Tibial artery (tissue), 4 donors: ENCODE measurements at regions not wholly inside any gene's neighbourhood (a gene's known extent, or its start where the extent isn't known, plus 50 kb on each side); places are given as distances from the start of the nearest gene placed in this dataset.

Experiments used
- DNase-seq, 2 donors: peaks; one replicate each; pipeline ENCODE4 v3.0.0-alpha.2; 2019
- H3K27ac ChIP-seq, 2 donors: fragments of 200-600 bp; sonication (generic) in 1 of 2; 1 replicate in 1 of 2; 2 replicates in 1 of 2; pipeline ENCODE4 v1.5.1; 2018 to 2019; ENCODE audit warnings: mild to moderate bottlenecking in 1 of 2
- H3K27me3 ChIP-seq, 2 donors: fragments of 200-600 bp; sonication (generic) in 1 of 2; one replicate each; pipeline versions ENCODE4 v1.5.1 to v1.6.0; 2016 to 2019
- H3K36me3 ChIP-seq, 3 donors: fragments of 200-600 bp; sonication (generic) in 2 of 3; one replicate each; pipeline ENCODE4 v1.5.1; 2016 to 2019; ENCODE audit warnings: mild to moderate bottlenecking in 2 of 3
- H3K4me1 ChIP-seq, 4 donors: fragments of 200-600 bp; sonication (generic) in 2 of 4; 1 replicate in 3 of 4; 2 replicates in 1 of 4; pipeline ENCODE4 v1.5.1; 2016 to 2019
- H3K4me3 ChIP-seq, 2 donors: fragments of 200-600 bp; sonication (generic) in 1 of 2; 1 replicate in 1 of 2; 2 replicates in 1 of 2; pipeline ENCODE4 v1.5.1; 2018 to 2019; ENCODE audit warnings: mild to moderate bottlenecking in 2 of 2
- H3K9me3 ChIP-seq, 3 donors: fragments of 200-600 bp; sonication (generic) in 1 of 3; one replicate each; pipeline ENCODE4 v1.5.1; 2016 to 2019
- intact Hi-C: fragments of 100-400 bp; cut with DNase I; formaldehyde crosslinking; loops from one replicate; pipeline ENCODE4 v1.15.0; 2023; ENCODE audit warnings: low total_unique reads
- TF ChIP-seq, protein P1 (sequence below), 2 experiments: fragments of 200-600 bp in 1 of 2; fragments of 450-650 bp in 1 of 2; IDR thresholded peaks; one replicate each; pipeline ENCODE4 v1.5.1; 2017 to 2019; ENCODE audit warnings: antibody characterized with exemption in 2 of 2, mild to moderate bottlenecking in 1 of 2, moderate library complexity in 1 of 2

DNA sequence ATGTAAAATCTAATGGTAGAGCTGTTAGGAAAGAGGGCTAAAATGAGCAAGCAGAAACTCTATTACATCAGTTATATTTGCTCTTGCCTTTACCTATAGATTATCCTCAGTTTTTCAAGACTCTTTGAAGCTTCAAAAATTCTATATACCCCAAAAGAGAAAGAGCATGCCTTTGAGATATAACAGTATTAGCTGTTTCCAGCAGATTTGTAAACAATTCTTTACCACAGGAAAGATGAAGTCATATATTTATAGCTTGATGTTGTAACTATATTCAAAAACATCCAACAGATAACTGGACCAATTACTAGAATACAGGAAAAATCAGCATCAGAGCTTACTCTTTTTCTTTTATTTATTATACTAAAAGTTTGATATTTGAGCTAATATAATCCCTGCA is 416.2 kb upstream of the TPK1 start:
- Histone ChIP-seq H3K27ac (no peak overlapping the region), H3K27me3 (no peaks in the 10 kb centered on the region), H3K4me1 (no peaks in the 10 kb centered on the region), H3K4me3 (no peak overlapping the region), H3K9me3 (peaks cover 0 to 5% (median 3%) of the 10 kb centered on the region in 3 donors), H3K36me3 (no peaks in the 10 kb centered on the region)
- DNase-seq = no peak
- TF ChIP-seq, protein P1, sequence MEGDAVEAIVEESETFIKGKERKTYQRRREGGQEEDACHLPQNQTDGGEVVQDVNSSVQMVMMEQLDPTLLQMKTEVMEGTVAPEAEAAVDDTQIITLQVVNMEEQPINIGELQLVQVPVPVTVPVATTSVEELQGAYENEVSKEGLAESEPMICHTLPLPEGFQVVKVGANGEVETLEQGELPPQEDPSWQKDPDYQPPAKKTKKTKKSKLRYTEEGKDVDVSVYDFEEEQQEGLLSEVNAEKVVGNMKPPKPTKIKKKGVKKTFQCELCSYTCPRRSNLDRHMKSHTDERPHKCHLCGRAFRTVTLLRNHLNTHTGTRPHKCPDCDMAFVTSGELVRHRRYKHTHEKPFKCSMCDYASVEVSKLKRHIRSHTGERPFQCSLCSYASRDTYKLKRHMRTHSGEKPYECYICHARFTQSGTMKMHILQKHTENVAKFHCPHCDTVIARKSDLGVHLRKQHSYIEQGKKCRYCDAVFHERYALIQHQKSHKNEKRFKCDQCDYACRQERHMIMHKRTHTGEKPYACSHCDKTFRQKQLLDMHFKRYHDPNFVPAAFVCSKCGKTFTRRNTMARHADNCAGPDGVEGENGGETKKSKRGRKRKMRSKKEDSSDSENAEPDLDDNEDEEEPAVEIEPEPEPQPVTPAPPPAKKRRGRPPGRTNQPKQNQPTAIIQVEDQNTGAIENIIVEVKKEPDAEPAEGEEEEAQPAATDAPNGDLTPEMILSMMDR (IDR thresholded peaks at IDR 0.05) = no peak
- intact Hi-C loops = no loop called here

DNA sequence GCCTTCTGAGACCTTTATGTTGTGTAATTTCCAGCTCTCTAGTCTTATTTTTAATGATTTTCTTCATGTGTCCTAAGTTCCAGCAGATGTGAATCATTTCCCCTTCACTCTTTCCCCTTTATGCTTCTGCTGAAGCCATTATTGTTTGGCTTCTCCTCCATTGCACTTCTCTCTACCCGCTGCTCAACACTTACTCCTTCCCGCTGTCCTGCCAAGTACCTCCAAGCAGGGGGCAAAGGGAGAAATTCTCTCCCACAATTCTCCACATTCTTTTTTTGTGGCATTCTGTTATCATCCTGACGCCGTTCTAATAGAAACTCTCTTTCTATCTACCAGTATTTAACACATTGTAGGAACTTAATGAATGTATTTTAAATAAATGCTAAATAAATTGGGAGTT is 388.9 kb upstream of the TPK1 start:
- H3K4me1 ChIP-seq = no peaks in the 10 kb centered on the region
- H3K27me3 ChIP-seq = no peaks in the 10 kb centered on the region
- intact Hi-C loops = no loop called here
- TF ChIP-seq, protein P1 (IDR thresholded peaks at IDR 0.05) = no peak
- H3K9me3 ChIP-seq = no peaks in the 10 kb centered on the region
- no peaks in the 10 kb centered on the region for H3K36me3 ChIP-seq
- DNase-seq = no peak
- no peak overlapping the region for H3K27ac ChIP-seq
- no peak overlapping the region for H3K4me3 ChIP-seq

DNA sequence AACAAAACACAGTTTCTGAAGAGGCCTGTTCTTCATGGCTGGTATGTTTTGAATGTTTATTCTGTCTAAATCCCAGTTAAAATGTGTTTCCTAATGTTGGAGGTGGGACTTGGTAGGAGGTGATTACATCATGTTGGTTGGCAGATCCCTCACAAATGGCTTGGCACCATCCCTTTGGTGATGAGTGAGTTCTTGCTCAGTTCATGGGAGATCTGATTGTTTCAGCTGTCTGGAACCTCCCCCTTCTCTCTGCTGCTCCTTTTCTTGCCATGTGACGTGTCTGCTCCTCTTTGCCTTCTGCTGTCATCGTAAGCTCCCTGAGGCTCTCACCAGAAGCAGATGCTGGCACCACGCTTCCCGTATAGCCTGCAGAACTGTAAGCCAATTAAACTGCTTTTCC is 383.6 kb upstream of the TPK1 start:
- TF ChIP-seq, protein P1 (IDR thresholded peaks at IDR 0.05) = no peak
- no peaks in the 10 kb centered on the region for H3K36me3 ChIP-seq
- intact Hi-C loops = no loop called here
- H3K4me3 ChIP-seq = no peak overlapping the region
- DNase-seq = no peak
- H3K27ac ChIP-seq = no peak overlapping the region
- no peaks in the 10 kb centered on the region for H3K27me3 ChIP-seq
- H3K9me3 ChIP-seq = no peaks in the 10 kb centered on the region
- H3K4me1 ChIP-seq = no peaks in the 10 kb centered on the region

DNA sequence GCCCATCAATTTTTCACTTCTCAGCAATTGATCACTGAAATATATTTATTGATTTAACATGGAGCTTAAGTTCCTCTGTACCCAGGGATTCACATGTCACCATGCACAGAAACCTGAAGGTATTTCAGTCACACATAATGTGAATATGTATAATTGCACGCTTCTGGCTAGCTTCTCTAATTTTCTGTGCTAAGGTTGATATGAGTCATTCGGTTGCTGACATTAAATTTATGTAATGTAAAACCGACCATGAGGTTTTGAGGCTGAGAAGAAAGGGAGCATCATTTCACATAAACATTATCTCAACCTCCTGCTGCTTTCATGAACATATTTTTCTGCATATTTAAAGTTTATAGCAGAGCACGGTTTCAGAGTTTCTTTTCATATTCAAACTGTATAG is 381.0 kb upstream of the TPK1 start:
- no peak overlapping the region for H3K27ac ChIP-seq
- H3K4me1 ChIP-seq = no peaks in the 10 kb centered on the region
- H3K9me3 ChIP-seq = no peaks in the 10 kb centered on the region
- no peaks in the 10 kb centered on the region for H3K36me3 ChIP-seq
- TF ChIP-seq, protein P1 (IDR thresholded peaks at IDR 0.05) = no peak
- intact Hi-C loops = no loop called here
- DNase-seq = no peak
- no peaks in the 10 kb centered on the region for H3K27me3 ChIP-seq
- H3K4me3 ChIP-seq = no peak overlapping the region

DNA sequence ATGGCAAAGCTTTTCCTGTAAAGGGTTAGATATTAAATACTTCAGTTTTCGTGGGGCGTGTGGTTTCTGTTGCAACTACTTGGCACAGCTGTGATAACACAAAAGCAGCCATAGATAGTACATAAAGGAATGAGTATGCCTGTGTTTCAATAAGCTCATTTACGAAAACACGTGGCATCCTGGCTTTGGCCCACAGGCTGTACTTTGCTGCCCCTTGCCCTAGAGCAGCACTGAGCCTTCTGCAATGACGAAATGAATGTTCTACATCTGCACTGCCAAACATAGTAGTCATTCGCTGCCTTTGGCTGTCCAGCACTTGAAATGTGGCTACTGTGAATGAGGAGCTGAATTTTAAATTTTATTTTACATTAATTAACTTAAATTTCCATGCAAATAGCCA is 376.2 kb upstream of the TPK1 start:
- intact Hi-C loops = no loop called here
- DNase-seq = no peak
- Histone ChIP-seq H3K27ac (no peak overlapping the region), H3K27me3 (no peaks in the 10 kb centered on the region), H3K4me3 (no peak overlapping the region), H3K36me3 (no peaks in the 10 kb centered on the region), H3K4me1 (no peaks in the 10 kb centered on the region), H3K9me3 (no peaks in the 10 kb centered on the region)
- TF ChIP-seq, protein P1 (IDR thresholded peaks at IDR 0.05) = no peak

DNA sequence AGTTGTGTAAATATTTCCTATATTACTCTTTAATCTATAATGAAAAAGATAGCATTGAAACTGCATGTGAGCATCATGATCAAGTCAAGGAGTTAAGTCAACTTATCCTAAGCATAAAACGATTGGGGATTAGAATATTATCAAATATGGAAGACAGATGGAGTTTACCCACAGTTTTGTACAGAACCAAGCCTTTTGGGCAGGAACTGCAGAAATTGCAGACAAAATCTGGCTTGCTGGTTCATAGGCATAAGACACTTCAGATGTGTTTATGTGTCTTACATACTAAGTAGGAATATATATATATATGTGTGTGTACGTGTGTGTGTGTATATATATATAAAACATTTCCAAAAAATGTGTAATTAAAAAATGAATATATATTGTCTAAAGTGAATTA is 375.4 kb upstream of the TPK1 start:
- intact Hi-C loops = no loop called here
- TF ChIP-seq, protein P1 (IDR thresholded peaks at IDR 0.05) = no peak
- H3K4me1 ChIP-seq = no peaks in the 10 kb centered on the region
- no peaks in the 10 kb centered on the region for H3K9me3 ChIP-seq
- no peak for DNase-seq
- H3K27ac ChIP-seq = no peak overlapping the region
- H3K27me3 ChIP-seq = no peaks in the 10 kb centered on the region
- H3K4me3 ChIP-seq = no peak overlapping the region
- H3K36me3 ChIP-seq = no peaks in the 10 kb centered on the region
